GM18868 (cell line): ENCODE measurements at regions not wholly inside any gene's neighbourhood (a gene's known extent, or its start where the extent isn't known, plus 50 kb on each side); places are given as distances from the start of the nearest gene placed in this dataset.
"Not testable (repeated sequence)": the region's sequence is repeated elsewhere in the genome, so short reads cannot be mapped to it uniquely, and the experiment has no call there.

Source experiments
- ATAC-seq: cut with Tn5 transposase; IDR thresholded peaks from one replicate; pipeline ENCODE4 v1.9.1; 2021; ENCODE audit warnings: mild to moderate bottlenecking, moderate library complexity; ENCODE audit not compliant: unreplicated experiment

DNA sequence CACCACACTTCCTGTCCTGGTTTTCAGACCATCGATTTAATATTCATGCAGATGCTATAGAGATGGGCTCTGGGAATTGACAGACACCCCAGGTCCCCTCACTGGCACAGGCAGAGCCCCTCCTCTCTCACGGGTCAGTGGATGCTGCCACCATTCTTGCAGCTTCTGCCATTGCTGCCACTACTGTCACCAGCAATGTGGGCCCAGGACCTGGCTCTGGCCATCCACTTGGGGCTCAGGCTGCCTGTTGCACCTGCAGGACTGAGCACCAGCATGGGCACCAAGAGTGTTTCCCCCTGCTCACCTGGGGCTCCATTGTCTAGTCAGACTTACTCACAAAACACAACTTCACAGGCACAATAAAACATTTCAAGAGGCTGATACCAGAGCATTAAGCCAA is 479.0 kb upstream of the ZNF608 start:
- ATAC-seq: no peak

DNA sequence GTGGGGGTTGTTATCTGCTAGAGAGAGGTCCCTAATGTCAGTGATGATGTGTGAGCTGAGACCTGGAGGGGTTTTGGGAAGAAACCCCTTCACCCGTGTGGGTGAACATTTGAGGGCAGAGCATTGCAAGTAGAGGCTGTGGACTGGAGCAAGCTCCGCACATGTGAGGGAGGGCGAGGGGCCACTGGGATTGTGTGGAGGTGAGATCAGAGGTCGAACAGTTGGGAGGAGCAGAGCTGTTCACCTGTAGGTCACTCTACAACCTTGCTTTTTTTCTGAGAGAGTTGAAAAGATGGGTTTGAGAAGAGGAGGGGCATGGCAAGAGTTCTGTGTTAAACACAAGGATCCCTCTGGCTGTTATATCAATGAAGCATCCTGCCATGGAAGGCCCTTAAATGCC is 480.4 kb upstream of the ZNF608 start:
- no peak for ATAC-seq

DNA sequence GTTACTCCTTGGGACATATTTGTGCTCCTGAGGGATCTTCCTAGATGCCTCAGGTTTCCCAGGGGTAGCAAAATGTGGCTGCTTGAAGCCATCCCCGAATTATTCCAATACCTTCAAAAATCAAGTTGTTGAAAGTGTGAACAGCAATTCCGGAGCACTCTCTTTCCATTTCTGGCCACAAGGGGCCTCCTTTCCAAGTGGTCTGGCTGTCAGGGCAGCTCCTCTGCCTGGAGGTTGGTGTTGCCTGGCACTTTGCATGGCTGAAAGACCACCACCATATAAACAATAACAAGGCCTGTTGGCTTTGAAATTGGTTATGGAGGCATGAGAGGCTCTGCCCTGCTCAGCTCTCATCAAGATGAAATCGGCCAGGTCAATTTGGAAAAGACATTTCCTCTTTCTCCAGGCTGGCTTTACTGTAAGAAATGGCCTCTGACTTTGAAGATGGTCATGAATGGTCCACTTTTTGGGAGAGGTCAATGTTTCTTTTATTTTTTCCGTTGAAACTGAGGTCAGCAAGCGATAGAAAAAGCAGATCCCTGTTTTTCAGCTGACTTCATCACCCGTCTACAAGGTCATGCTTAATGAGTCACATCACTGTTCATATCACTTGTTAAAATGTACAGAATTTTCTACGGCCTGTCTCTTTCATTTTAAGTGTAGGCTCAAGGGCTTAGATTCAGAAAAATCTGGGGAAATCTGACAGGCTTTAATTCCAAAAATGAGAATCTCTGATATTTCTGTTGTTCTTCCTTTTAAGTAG is 481.1 kb upstream of the ZNF608 start:
- no peak for ATAC-seq

DNA sequence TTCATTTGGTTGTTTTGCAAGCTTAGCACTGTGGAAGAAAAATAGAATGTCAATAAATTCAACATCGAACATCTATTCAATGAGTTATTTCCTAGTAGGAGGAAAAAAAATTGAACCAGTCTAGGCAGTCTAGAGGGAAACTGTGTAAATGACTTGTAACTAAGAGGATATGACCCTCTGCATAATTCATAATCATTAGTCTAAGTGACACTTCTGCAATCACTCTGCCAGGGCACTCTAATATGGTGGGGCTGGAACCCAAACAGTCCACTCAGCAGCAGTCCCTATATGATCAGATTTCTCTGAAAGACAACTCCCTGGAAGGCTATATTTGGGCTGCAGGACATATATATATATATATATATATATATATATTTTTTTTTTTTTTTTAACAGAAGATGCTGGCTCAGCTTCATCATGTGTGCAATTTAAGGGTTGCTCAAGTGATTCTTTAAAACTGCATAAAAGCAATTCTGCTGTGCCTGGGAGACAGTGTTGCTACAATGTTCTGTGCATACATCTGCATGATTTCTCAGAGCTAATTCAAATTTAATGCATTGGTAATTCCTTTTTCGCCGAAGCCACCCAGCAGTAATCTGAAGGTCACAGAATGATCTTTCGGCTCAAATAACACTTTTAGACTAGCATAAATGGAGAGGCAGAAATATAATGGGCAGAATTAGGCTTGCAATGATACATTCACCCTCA is 482.1 kb upstream of the ZNF608 start:
- no peak for ATAC-seq

DNA sequence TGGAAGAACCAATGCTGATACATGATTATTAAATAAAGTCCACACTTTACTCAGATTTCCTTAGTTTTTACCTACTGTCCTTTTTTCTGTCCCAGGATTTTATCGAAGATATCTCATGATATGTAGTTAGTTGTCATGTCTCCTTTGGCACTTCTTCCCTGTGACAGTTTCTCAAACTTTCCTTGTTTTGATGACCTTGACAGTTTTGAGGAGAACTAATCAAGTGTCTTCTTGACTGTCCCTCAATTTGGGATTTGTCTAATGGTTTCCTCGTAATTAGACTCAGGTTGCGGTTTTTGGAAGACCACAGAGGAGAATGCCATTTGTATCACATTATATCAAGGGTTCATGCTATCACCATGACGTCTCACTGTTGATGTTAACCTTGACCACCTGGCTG is 483.1 kb upstream of the ZNF608 start:
- ATAC-seq: no peak

DNA sequence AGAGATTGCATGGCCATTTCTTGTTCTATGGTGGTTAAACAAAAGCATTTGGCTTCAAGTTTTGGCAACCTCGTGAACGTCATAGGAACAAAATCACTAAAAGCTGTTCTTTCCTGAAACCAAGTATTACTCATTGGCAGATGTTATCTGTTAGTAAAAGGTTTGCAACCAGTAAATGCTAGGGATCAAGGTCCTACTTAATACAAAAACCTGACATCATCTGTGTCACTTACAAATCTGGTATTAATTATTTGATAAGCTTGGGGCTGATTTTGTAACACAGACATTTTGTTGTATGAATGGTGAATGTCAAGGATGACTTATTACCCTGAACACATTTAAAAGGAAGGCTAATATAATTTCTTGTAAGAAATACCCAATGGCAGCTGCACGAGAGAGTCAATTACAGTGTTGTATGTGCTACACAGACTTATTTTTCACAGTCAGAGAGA is 486.4 kb upstream of the ZNF608 start:
- ATAC-seq: no peak

DNA sequence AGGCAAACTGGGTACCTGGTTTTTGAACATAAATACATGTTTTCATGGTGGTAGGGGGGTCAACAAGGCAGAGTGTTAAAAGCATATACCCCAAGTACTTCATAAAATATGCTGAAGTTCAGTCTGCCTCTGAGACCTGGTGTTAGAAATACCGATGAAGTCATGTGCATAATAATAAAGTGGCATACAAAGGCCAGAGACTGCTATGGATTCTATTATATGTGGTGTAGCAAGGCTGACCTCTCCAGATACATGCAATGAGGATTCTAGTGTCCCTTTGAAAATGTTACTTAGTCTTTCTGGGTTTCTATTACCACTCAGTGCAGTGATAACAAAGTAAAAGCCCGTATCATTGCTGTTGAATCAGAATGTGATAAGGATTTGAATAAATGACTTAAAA is 487.5 kb upstream of the ZNF608 start:
- ATAC-seq: no peak

DNA sequence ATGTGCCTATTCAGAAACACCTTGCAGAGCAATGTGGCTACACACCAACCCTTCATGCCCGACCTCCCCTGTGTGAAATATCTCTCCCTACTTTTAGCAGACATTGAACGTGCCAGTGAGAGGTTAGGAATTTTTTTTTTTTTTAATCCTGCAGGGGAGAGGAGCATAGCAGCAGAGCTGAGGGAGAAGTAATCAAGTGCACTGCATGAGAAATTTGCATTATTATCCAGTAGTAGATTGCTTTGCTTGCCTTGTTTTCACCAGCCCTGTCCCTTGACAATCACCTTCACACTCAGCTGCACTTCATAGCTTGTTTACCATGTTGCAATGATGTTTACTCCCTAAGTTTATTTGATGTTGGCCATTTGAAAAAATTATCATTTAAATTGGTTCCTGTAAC is 489.6 kb upstream of the ZNF608 start:
- no peak for ATAC-seq

DNA sequence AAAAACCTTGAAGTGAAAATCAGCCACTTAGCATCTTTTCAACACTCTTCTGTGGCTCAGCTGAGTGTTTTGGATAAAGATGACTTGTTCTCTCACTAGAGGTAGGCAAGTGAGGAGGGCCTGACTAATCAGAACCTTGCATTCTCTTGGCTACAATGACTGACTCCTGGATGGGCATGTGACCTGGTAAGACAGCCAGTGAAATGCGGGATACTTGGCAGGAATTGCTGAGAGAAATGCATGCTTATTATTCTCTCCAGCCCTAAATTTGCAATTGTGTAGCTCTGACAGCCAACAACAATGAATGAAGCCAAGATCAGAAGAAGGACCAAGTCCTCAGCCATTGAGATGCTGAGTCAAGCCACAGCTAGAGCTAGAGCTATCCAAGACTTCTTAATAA is 490.5 kb upstream of the ZNF608 start:
- no peak for ATAC-seq

DNA sequence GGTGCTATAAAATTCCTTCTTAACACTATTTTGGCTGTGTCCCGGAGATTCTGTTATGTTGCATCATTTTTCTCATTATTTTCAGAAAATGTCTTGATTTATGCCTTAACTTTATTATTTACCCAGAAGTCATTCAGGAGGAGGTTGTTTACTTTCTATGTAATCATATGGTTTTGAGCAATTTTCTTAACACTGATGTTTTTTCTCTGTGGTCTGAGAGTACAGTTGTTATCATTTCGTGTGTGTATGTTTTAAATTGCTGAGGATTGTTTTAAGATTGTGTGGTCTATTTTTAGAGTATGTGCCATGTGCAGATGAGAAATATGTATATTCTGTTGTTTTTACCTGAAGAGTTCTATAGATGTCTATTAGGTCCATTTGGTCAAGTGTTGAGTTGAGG is 498.1 kb upstream of the ZNF608 start:
- no peak for ATAC-seq

DNA sequence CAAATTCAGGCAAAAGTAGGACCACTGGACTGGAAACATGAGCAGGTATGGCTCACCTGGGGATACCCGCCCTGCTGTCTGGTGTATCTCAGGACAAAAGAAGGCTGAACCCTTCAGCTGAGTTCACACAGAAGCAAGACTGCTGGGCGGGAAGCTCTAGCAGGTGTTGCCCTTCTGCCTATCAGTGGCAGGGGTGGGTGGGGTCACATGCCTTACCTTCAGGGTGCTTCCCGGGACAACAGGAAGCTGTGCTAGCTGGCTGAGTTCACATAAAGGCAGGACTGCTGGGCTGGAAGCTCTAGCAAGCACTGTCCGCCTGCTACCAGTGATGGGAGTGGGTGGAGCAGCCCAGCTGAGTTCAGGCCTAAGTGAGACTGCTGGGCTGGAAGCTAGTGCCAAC is 498.8 kb upstream of the ZNF608 start:
- ATAC-seq: no peak

DNA sequence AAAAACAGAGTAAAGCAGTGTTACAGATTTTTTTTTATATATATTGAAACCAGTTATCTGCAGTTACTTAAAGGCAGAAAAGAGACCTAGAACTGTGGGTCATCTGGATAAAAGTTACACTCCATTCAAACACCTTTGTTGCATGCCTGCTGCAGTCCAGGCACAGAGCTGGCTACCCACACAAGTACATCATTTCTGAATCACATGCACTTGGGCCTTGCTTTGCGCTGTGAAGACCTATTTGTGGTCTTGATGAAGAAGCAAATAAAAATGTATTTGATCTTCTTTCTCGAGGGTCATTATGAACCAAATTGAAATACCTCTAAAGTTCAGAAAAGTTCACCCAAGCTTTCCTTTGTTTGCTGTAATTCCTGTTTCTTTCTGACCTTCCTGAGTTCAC is 503.0 kb upstream of the ZNF608 start:
- ATAC-seq: no peak

DNA sequence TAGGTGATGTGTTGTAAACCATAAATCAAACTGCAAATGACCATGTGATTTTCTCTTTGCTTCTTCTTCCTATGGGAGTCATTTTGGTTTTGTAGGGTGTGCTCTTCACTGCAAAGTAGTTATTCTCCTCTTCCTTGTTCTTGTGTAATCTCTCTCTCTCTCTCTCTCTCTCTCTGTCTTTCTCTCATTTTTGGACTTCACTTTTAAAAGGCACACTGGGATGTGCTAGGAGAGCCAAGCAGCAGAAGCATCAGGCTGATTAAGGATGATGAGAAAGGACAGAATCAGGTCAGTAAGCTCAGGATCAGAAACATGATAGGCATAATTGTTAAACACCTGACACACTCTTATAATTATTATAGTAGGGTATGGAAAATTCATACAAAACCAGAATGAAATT is 505.3 kb upstream of the ZNF608 start:
- ATAC-seq: no peak

DNA sequence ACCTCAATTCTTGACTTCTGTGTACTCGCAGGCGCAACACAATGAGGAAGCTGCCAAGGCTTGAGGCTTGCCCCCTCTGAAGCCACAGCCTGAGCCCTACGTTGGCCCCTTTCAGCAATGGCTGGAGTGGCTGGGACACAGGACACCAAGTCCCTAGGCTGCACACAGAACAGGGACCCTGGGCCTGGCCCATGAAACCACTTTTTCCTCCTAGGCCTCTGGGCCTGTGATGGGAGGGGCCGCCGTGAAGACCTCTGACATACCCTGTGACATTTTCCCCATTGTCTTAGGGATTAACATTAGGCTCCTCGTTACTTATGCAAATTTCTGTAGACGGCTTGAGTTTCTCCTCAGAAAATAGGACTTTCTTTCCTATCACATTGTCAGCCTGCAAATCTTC is 507.2 kb upstream of the ZNF608 start:
- not testable (repeated sequence) for ATAC-seq

DNA sequence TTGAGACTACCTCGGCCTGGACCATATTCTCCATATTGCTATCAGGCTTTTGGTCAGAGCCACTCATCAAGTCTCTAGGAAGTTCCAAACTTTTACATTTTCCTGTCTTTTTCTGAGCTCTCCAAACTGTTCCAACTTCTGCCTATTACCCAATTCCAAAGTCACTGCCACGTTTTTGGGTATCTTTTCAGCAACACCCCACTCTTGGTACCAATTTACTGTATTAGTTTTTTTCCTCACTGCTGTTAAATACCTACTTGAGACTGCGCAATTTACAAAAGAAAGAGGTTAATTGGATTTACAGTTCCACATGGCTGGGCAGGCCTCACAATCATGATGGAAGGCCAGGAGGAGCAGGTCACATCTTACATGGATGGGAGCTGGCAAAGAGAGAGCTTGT is 507.8 kb upstream of the ZNF608 start:
- no peak for ATAC-seq

DNA sequence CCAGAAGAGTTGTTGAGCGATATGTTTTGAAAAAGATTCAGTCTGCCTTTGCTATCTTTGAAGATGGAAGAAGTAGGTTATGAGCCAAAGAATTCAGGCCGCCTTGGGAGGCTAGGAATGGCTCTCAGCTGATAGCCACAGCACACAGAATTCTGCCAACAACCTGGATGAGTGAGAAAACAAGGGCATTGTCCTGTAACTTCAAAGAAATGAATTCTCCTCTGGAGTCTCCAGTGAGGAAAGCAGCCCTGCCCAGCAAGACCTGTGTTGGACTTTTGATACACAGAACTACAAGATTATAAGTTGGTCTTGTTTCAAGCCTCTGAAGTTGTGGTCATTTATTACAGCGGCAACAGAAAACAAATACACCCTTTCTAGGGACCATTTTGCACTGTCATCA is 509.9 kb upstream of the ZNF608 start:
- no peak for ATAC-seq

DNA sequence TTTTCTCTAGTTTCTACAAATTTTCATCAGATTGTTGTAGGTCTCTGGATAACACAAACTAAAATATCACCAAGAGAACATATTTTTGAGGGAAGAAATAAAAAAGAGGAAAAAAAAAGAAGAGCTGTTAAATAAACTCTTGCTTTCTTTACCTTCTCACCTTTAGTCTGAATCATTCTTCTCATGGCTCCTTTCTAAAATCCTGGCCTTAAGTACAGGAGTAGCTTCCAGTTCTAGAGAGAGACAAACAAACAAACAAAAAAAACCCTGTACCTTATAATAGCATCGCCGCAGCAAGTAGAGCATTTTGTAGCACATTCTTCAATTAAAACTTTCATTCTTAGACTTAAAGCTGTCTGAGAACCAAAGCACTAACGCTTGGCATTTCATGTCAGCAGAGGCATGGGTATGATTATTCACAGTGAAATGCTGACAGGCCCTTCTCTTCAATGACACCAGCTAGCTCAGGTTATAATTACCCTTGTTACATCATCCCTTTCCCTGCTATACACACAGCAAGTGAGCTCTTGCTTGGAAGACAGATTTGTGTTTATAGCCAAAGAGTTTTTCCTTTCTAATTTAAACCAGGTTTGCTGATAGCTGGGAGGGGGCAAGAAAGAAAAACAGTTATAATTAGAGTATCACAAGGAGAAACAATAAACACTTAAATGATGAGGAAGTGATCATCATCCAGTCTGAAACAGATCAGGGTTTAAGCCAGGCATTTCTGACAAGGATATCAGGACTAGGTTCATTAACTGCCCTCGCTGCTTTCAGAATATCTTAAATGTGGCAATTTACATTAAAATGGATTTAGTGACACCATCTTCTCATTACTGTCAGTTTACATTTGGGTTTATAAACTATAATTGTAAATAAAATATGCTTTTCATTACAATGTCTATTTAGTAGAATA is 510.9 kb upstream of the ZNF608 start:
- ATAC-seq: no peak

DNA sequence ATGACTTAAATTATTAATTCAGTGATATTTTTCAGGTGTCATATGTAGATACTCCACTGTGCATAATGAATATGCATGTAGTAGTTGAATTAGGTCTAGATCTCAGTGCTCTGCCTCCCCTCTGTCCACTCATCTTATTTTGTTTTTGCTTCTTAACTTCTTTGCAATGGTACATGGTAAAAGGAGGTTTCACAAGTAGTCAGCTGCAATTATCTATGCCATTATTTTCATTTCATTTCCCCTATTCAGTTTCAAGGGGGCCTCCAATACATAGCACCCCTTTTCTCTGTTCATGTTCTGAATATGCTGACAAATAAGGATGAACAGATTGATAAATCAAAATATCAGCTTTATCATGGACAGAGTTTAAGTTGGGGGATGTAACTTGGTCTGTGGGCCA is 511.6 kb upstream of the ZNF608 start:
- ATAC-seq: peak; percentile 66

DNA sequence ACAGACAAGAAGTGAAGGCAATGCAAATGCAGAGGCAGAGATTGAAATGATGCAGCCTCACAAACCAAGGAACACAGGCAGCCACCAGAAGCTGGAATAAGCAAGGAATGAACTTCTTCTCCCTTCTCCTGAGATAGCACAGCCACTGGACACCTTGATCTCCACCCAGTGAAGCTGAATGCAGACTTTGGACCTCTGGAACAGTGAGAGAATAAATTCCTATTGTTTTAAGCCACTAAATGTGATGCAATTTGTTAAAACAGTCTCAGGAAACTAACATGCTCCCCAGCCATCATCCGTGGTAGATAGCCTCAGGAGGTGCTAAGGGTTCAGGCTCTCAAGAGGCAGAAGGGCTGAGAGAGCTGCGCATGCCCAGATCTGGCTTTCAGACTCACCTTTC is 512.2 kb upstream of the ZNF608 start:
- no peak for ATAC-seq

DNA sequence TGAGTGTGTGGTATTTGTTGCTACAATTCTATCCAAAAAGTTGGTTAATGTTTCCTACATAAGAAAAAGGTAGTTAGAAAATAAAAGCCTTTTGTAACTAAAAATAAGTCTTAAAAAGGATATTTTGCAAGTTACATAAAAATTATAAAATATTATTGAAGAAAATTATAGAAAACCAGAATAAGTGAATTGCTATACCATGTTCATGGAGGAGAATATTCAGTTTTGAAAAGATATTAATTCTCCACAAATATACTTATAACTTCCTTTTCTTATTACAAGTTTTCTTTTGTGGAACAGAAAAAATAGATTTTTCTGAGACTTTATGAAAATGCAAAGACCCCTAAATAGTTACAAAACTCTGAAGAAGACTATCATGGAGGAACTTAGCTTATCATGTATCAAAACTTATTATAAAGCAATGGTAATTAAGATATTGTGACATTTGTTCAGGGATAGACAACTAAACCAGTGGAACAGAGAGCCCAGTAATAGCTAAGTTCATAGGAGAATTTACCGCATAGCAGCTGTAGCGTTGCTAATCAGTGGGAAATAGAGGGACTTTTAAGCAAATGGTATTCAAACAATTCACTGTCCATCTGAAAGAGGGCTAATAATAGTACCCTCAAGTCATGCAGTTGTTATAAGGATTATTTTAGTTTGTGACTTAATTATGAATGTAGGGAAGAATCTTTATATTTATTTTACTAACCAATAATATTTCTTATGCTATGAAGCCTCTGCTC is 515.2 kb upstream of the ZNF608 start:
- ATAC-seq: no peak

DNA sequence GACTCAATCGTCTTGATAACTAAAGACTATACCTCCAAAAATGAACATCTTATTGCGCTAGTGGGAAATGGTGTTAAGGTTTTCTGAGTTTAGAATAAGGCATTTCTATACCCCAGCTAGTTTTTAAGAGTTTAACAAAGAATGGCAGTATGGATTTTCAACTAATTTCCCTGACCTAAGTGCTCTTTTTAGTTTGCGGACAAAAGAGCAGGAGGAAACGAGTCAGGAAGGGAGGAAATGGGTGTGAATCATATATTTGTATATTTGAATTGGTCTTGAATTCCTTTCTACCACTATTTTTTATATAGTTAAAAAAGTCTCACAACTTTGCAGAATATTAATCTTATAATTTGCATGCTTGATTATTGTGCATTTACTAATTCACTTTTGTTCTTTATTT is 516.3 kb upstream of the ZNF608 start:
- ATAC-seq: no peak
